CD4-positive, alpha-beta T cell (primary cell): ENCODE measurements at regions not wholly inside any gene's neighbourhood (a gene's known extent, or its start where the extent isn't known, plus 50 kb on each side); places are given as distances from the start of the nearest gene placed in this dataset.

Experiments used
- ATAC-seq: fragments of 200-7000 bp; cut with Tn5 transposase; one replicate; pipeline ENCODE4 v1.10.0; 2022; ENCODE audit warnings: mild to moderate bottlenecking; ENCODE audit not compliant: poor library complexity
- CTCF ChIA-PET: fragments of 350-600 bp; sonication (Branson Sonifier 250); formaldehyde crosslinking; loops from one replicate; lab custom pipeline; 2021; ENCODE audit warnings: antibody characterized with exemption, inconsistent platforms; lab: Charles Lee
- POLR2A ChIA-PET: fragments of 350-600 bp; sonication (Branson Sonifier 250); formaldehyde crosslinking; loops from one replicate; lab custom pipeline; 2021; ENCODE audit warnings: antibody characterized with exemption, inconsistent platforms; lab: Charles Lee
- DNase-seq, 14 experiments: peaks; one replicate each; pipeline ENCODE4 v3.0.0-alpha.2; 2013 to 2020; ENCODE audit warnings: mixed read lengths in 2 of 14
- H3K27ac ChIP-seq, 2 donors: one replicate each; pipeline versions ENCODE4 v1.5.1 to v1.7.0; 2013; ENCODE audit warnings: low read length in 2 of 2, low read depth in 1 of 2, mild to moderate bottlenecking in 1 of 2
- H3K27me3 ChIP-seq, 2 experiments: 1 replicate in 1 of 2; 2 replicates in 1 of 2; pipeline versions ENCODE4 v1.6.1 to v1.7.0; 2013; ENCODE audit warnings: low read length in 2 of 2, control low read depth in 1 of 2, mild to moderate bottlenecking in 1 of 2, moderate library complexity in 1 of 2; ENCODE audit not compliant: insufficient read depth in 2 of 2, control insufficient read depth in 1 of 2
- H3K36me3 ChIP-seq: one replicate; pipeline ENCODE4 v1.6.1; 2013; ENCODE audit warnings: low read length, control low read depth; ENCODE audit not compliant: insufficient read depth
- H3K4me1 ChIP-seq: one replicate; pipeline ENCODE4 v1.6.1; 2013; ENCODE audit warnings: low read length, control low read depth; ENCODE audit not compliant: insufficient read depth
- H3K4me3 ChIP-seq: one replicate; pipeline ENCODE4 v1.5.1; 2013; ENCODE audit warnings: mild to moderate bottlenecking, low read length, moderate library complexity
- H3K9me3 ChIP-seq, 2 experiments: 1 replicate in 1 of 2; 2 replicates in 1 of 2; pipeline versions ENCODE4 v1.6.1 to v1.7.0; 2013; ENCODE audit warnings: low read length in 2 of 2, mild to moderate bottlenecking in 2 of 2, control low read depth in 1 of 2, moderate library complexity in 1 of 2; ENCODE audit not compliant: control insufficient read depth in 1 of 2, insufficient read depth in 1 of 2
- H3K27ac Mint-ChIP-seq: one replicate; pipeline ENCODE4 v1.8.0; 2020; ENCODE audit warnings: mixed read lengths
- H3K27me3 Mint-ChIP-seq: one replicate; pipeline ENCODE4 v1.8.0; 2021; ENCODE audit warnings: mixed read lengths
- H3K36me3 Mint-ChIP-seq: one replicate; pipeline ENCODE4 v1.8.0; 2021; ENCODE audit warnings: low read depth, mixed read lengths
- H3K4me1 Mint-ChIP-seq: one replicate; pipeline ENCODE4 v1.8.0; 2021; ENCODE audit warnings: low read depth, mixed read lengths
- H3K4me3 Mint-ChIP-seq: one replicate; pipeline ENCODE4 v1.8.0; 2020; ENCODE audit warnings: mild to moderate bottlenecking, mixed read lengths
- H3K9me3 Mint-ChIP-seq: one replicate; pipeline ENCODE4 v1.8.0; 2020; ENCODE audit warnings: mixed read lengths
- CTCF ChIP-seq: fragments of 200-600 bp; IDR thresholded peaks from one replicate; pipeline ENCODE4 v1.8.0; 2022; ENCODE audit warnings: antibody characterized with exemption, mild to moderate bottlenecking
- intact Hi-C, 2 experiments: fragments of 100-400 bp; cut with DNase I in 1 of 2; cut with micrococcal nuclease in 1 of 2; formaldehyde crosslinking; loops; one replicate each; pipeline versions ENCODE4 v1.15.1 to v1.9.0; 2023 to 2025; cut with DNase I, micrococcal nuclease

GRCh38 chr4:14857981-14858380 lies 144.3 kb upstream of the CPEB2 start:
- TF ChIP-seq CTCF, result no peak
- Histone ChIP-seq H3K36me3 (no peaks in the 10 kb centered on the region), H3K4me3 (no peak overlapping the region), H3K27ac (no peak overlapping the region), H3K27me3 (peaks cover 6 to 8% of the 10 kb centered on the region in 2 experiments), H3K9me3 (no peaks in the 10 kb centered on the region), H3K4me1 (no peaks in the 10 kb centered on the region)
- H3K4me3 Mint-ChIP-seq, result no peak overlapping the region
- peaks cover 31% of the 10 kb centered on the region for H3K27me3 Mint-ChIP-seq
- CTCF ChIA-PET, result no interaction called here
- ATAC-seq, result no peak
- H3K4me1 Mint-ChIP-seq, result no peaks in the 10 kb centered on the region
- POLR2A ChIA-PET, result no interaction called here
- no peak for DNase-seq
- H3K36me3 Mint-ChIP-seq, result no peaks in the 10 kb centered on the region
- intact Hi-C loops, result no loop called here
- no peak overlapping the region for H3K27ac Mint-ChIP-seq
- no peaks in the 10 kb centered on the region for H3K9me3 Mint-ChIP-seq

- H3K4me3 ChIP-seq, result no peak overlapping the region
- ChIA-PET CTCF (no interaction called here), POLR2A (no interaction called here)
- H3K36me3 Mint-ChIP-seq, result no peaks in the 10 kb centered on the region
- no peak for TF ChIP-seq CTCF
- H3K27me3 Mint-ChIP-seq, result peaks cover 51% of the 10 kb centered on the region
- no peaks in the 10 kb centered on the region for H3K9me3 Mint-ChIP-seq
- H3K27ac Mint-ChIP-seq, result no peak overlapping the region
- no peak overlapping the region for H3K4me3 Mint-ChIP-seq
- ATAC-seq (no peak), DNase-seq (no peak)
- H3K4me1 Mint-ChIP-seq, result no peaks in the 10 kb centered on the region
- H3K27me3 ChIP-seq, result peaks cover 0 to 8% of the 10 kb centered on the region in 2 experiments
- H3K9me3 ChIP-seq, result no peaks in the 10 kb centered on the region
- H3K4me1 ChIP-seq, result no peaks in the 10 kb centered on the region
- intact Hi-C loops, result no loop called here
- H3K36me3 ChIP-seq, result no peaks in the 10 kb centered on the region
- H3K27ac ChIP-seq, result no peak overlapping the region
Observed at GRCh38 chr4:14862891-14863290, 139.4 kb upstream of the CPEB2 start.

GRCh38 chr4:14863418-14864364 lies 138.6 kb upstream of the CPEB2 start:
- no peaks in the 10 kb centered on the region for H3K4me1 ChIP-seq
- no peak overlapping the region for H3K4me3 ChIP-seq
- Mint-ChIP-seq H3K27me3 (peaks cover 56% of the 10 kb centered on the region), H3K9me3 (no peaks in the 10 kb centered on the region), H3K4me3 (no peak overlapping the region), H3K4me1 (no peaks in the 10 kb centered on the region), H3K27ac (no peak overlapping the region), H3K36me3 (no peaks in the 10 kb centered on the region)
- no peak for TF ChIP-seq CTCF
- ChIA-PET CTCF (no interaction called here), POLR2A (no interaction called here)
- no peak for DNase-seq
- intact Hi-C loops, result no loop called here
- no peak overlapping the region for H3K27ac ChIP-seq
- H3K36me3 ChIP-seq, result no peaks in the 10 kb centered on the region
- peaks cover 0 to 8% of the 10 kb centered on the region in 2 experiments for H3K27me3 ChIP-seq
- no peaks in the 10 kb centered on the region for H3K9me3 ChIP-seq
- no peak for ATAC-seq
